Transverse colon (tissue), 4 donors: ENCODE measurements at regions not wholly inside any gene's neighbourhood (a gene's known extent, or its start where the extent isn't known, plus 50 kb on each side); places are given as distances from the start of the nearest gene placed in this dataset.

Source experiments
- DNase-seq: peaks from one replicate; pipeline ENCODE4 v3.0.0-alpha.2; 2019
- H3K27ac ChIP-seq, 4 donors: fragments of 200-600 bp; sonication (generic); 2 replicates each; pipeline ENCODE4 v1.5.1; 2016 to 2018; ENCODE audit warnings: inconsistent platforms in 4 of 4
- H3K27me3 ChIP-seq: fragments of 200-600 bp; sonication (generic); 2 replicates; pipeline ENCODE4 v1.5.1; 2017; ENCODE audit warnings: inconsistent platforms
- H3K36me3 ChIP-seq, 4 donors: fragments of 200-600 bp; sonication (generic); 2 replicates each; pipeline ENCODE4 v1.5.1; 2017 to 2019; ENCODE audit warnings: inconsistent platforms in 4 of 4
- H3K4me1 ChIP-seq, 4 donors: fragments of 200-600 bp; sonication (generic); 2 replicates each; pipeline ENCODE4 v1.5.1; 2017 to 2020; ENCODE audit warnings: inconsistent platforms in 4 of 4
- H3K4me3 ChIP-seq, 4 donors: fragments of 200-600 bp; sonication (generic); 1 replicate in 1 of 4; 2 replicates in 3 of 4; pipeline versions ENCODE4 v1.5.1 to v1.6.1; 2017 to 2019; ENCODE audit warnings: inconsistent platforms in 4 of 4
- H3K9me3 ChIP-seq, 2 donors: fragments of 200-600 bp; sonication (generic); 2 replicates each; pipeline ENCODE4 v1.5.1; 2017 to 2019; ENCODE audit warnings: inconsistent platforms in 2 of 2
- EP300 ChIP-seq: sonication (generic); formaldehyde crosslinking; IDR thresholded peaks from one replicate; pipeline ENCODE4 v1.6.1; 2017; ENCODE audit warnings: antibody characterized with exemption, low read depth
- POLR2A ChIP-seq: fragments of 450-650 bp; IDR thresholded peaks from one replicate; pipeline ENCODE4 v1.6.1; 2016; ENCODE audit warnings: antibody characterized with exemption, mild to moderate bottlenecking, moderate library complexity
- POLR2AphosphoS5 ChIP-seq, 3 donors: sonication (generic); formaldehyde crosslinking; IDR thresholded peaks; one replicate each; pipeline ENCODE4 v1.6.1; 2016; ENCODE audit warnings: antibody characterized with exemption in 3 of 3
- in situ Hi-C, 4 donors: fragments of 200-750 bp; cut with MboI; loops; one replicate each; pipeline versions ENCODE4 v1.15.0 to v1.15.1; 2017; ENCODE audit warnings: low sequenced_read_pairs in 3 of 4, low pct_ligation_motif_present in 1 of 4, low pct_unique_long_range_greater_than_20kb in 1 of 4
- intact Hi-C: fragments of 100-400 bp; cut with DNase I; formaldehyde crosslinking; loops from one replicate; pipeline ENCODE4 v1.15.1; 2023; ENCODE audit warnings: low total_unique reads
- small RNA-seq, 4 donors: library from RNA; depleted of rRNA; stranded (forward); fragments of <200 nt; gene quantifications; one replicate each; pipeline ENCODE3, GENCODE V24; 2016
- TF ChIP-seq, protein P1 (sequence below), 5 experiments: fragments of 200-600 bp in 3 of 5; fragments of 450-650 bp in 2 of 5; sonication (generic) in 3 of 5; IDR thresholded peaks; 1 replicate in 2 of 5; 2 replicates in 3 of 5; pipeline ENCODE4 v1.5.1; 2016 to 2017; ENCODE audit warnings: antibody characterized with exemption in 5 of 5, inconsistent platforms in 3 of 5, mild to moderate bottlenecking in 2 of 5, moderate library complexity in 1 of 5

DNA sequence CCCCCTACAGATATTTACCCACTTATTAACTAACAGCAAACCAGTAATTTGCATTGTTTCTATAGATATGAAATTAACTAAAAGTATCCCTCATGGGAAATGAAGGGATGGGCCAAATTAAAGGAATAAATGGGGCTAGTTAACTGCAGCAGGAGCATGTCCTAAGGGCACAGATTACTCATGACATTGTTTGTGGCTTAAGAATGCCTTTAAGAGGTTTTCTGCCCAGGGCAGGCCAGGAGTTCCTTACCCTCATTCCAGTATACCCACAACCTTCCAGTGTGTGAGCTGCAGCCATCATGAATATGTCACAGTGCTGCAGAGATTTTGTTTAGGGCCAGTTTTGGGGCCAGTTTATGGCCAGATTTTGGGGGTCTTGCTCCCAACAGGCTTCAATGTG lies 1101.9 kb downstream of the PRIM2 start:
- Histone ChIP-seq H3K9me3 (peaks cover 29 to 35% of the 10 kb centered on the region in 2 donors), H3K27me3 (no peaks in the 10 kb centered on the region), H3K27ac (no peak overlapping the region), H3K36me3 (no peaks in the 10 kb centered on the region), H3K4me3 (no peak overlapping the region), H3K4me1 (no peaks in the 10 kb centered on the region)
- intact Hi-C loops, result no loop called here
- no peak for DNase-seq
- TF ChIP-seq, protein P1, sequence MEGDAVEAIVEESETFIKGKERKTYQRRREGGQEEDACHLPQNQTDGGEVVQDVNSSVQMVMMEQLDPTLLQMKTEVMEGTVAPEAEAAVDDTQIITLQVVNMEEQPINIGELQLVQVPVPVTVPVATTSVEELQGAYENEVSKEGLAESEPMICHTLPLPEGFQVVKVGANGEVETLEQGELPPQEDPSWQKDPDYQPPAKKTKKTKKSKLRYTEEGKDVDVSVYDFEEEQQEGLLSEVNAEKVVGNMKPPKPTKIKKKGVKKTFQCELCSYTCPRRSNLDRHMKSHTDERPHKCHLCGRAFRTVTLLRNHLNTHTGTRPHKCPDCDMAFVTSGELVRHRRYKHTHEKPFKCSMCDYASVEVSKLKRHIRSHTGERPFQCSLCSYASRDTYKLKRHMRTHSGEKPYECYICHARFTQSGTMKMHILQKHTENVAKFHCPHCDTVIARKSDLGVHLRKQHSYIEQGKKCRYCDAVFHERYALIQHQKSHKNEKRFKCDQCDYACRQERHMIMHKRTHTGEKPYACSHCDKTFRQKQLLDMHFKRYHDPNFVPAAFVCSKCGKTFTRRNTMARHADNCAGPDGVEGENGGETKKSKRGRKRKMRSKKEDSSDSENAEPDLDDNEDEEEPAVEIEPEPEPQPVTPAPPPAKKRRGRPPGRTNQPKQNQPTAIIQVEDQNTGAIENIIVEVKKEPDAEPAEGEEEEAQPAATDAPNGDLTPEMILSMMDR (IDR thresholded peaks at IDR 0.05), result no peak
- no peak for TF ChIP-seq EP300
- TF ChIP-seq POLR2AphosphoS5 (IDR thresholded peaks at IDR 0.05), result no peak
- no peak for TF ChIP-seq POLR2A
- in situ Hi-C loops, result no loop called here

Small RNAs in the stretch of these regions (small RNA-seq; reads per million reads assigned to genes)
- 0 reads per million in 4 donors for gene AL603755.1
